B cell (primary cell): ENCODE measurements at regions not wholly inside any gene's neighbourhood (a gene's known extent, or its start where the extent isn't known, plus 50 kb on each side); places are given as distances from the start of the nearest gene placed in this dataset.

Experiments used
- ATAC-seq: fragments of 200-7000 bp; cut with Tn5 transposase; one replicate; pipeline ENCODE4 v1.10.0; 2021; ENCODE audit warnings: low read depth, mild to moderate bottlenecking, moderate number of reproducible peaks, moderate library complexity
- CTCF ChIA-PET: fragments of 350-600 bp; sonication (Branson Sonifier 250); formaldehyde crosslinking; loops from one replicate; lab custom pipeline; 2021; ENCODE audit warnings: antibody characterized with exemption, inconsistent platforms; lab: Charles Lee
- POLR2A ChIA-PET: fragments of 350-600 bp; sonication (Branson Sonifier 250); formaldehyde crosslinking; loops from one replicate; lab custom pipeline; 2021; ENCODE audit warnings: antibody characterized with exemption; lab: Charles Lee
- DNase-seq: peaks from one replicate; pipeline ENCODE4 v3.0.0; 2013
- H2AFZ ChIP-seq: 2 replicates; pipeline ENCODE4 v1.6.1; 2012; ENCODE audit warnings: mild to moderate bottlenecking, low read depth, low read length; ENCODE audit not compliant: insufficient read depth, poor library complexity, severe bottlenecking
- H3K27ac ChIP-seq, 2 donors: 1 replicate in 1 of 2; 2 replicates in 1 of 2; pipeline ENCODE4 v1.5.1; 2012 to 2013; ENCODE audit warnings: low read length in 2 of 2, mild to moderate bottlenecking in 2 of 2, moderate library complexity in 1 of 2
- H3K27me3 ChIP-seq, 4 experiments: fragments of 200-600 bp in 1 of 4; sonication (generic) in 1 of 4; replicated peaks in 1 of 4; 1 replicate in 2 of 4; 2 replicates in 2 of 4; pipeline versions ENCODE4 v1.6.1 to v1.7.0; 2013 to 2016; ENCODE audit warnings: low read length in 3 of 4, mild to moderate bottlenecking in 2 of 4, mixed read lengths in 1 of 4, moderate library complexity in 1 of 4; ENCODE audit not compliant: insufficient read depth in 4 of 4, control insufficient read depth in 3 of 4; ENCODE audit errors: control extremely low read depth in 1 of 4
- H3K36me3 ChIP-seq, 2 experiments: replicated peaks in 1 of 2; 1 replicate in 1 of 2; 2 replicates in 1 of 2; pipeline versions ENCODE4 v1.6.1 to v1.7.1; 2013; ENCODE audit warnings: low read length in 1 of 2; ENCODE audit not compliant: insufficient read depth in 2 of 2, control insufficient read depth in 1 of 2; ENCODE audit errors: control extremely low read depth in 1 of 2, extremely low read depth in 1 of 2
- H3K4me1 ChIP-seq, 2 donors: fragments of 200-600 bp in 1 of 2; sonication (generic) in 1 of 2; 1 replicate in 1 of 2; 2 replicates in 1 of 2; pipeline versions ENCODE4 v1.5.1 to v1.6.1; 2013 to 2017; ENCODE audit warnings: low read length in 2 of 2; ENCODE audit not compliant: control insufficient read depth in 2 of 2, insufficient read depth in 2 of 2
- H3K4me2 ChIP-seq: replicated peaks from 2 replicates; pipeline ENCODE3; 2012; ENCODE audit warnings: mild to moderate bottlenecking, low read depth, low read length; ENCODE audit not compliant: poor library complexity, severe bottlenecking
- H3K4me3 ChIP-seq, 5 experiments: fragments of 200-600 bp in 1 of 5; sonication (generic) in 1 of 5; 1 replicate in 3 of 5; 2 replicates in 2 of 5; pipeline versions ENCODE4 v1.5.1 to v1.7.0; 2011 to 2016; ENCODE audit warnings: low read length in 4 of 5, mild to moderate bottlenecking in 4 of 5, low read depth in 2 of 5, control low read depth in 1 of 5, moderate library complexity in 1 of 5; ENCODE audit not compliant: insufficient read depth in 1 of 5; ENCODE audit errors: control extremely low read depth in 1 of 5, extremely low read depth in 1 of 5
- H3K79me2 ChIP-seq: fragments of 200-600 bp; sonication (generic); one replicate; pipeline ENCODE4 v1.6.0; 2016; ENCODE audit warnings: low read length; ENCODE audit not compliant: control insufficient read depth, insufficient read depth
- H3K9ac ChIP-seq: fragments of 200-600 bp; sonication (generic); 2 replicates; pipeline ENCODE4 v1.6.1; 2017; ENCODE audit warnings: mild to moderate bottlenecking, low read length, moderate library complexity
- H3K9me3 ChIP-seq, 3 donors: one replicate each; pipeline versions ENCODE4 v1.6.1 to v1.7.1; 2013; ENCODE audit warnings: low read length in 2 of 3; ENCODE audit not compliant: control insufficient read depth in 2 of 3, insufficient read depth in 1 of 3; ENCODE audit errors: control extremely low read depth in 1 of 3
- H4K20me1 ChIP-seq: 2 replicates; pipeline ENCODE4 v1.6.0; 2012; ENCODE audit warnings: mild to moderate bottlenecking, low read length; ENCODE audit not compliant: insufficient read depth, control insufficient read depth, poor library complexity, severe bottlenecking
- H3K27ac Mint-ChIP-seq: one replicate; pipeline ENCODE4 v1.8.0; 2021; ENCODE audit warnings: mixed read lengths
- H3K27me3 Mint-ChIP-seq: one replicate; pipeline ENCODE4 v1.8.0; 2021; ENCODE audit warnings: mixed read lengths
- H3K4me1 Mint-ChIP-seq: one replicate; pipeline ENCODE4 v1.8.0; 2021; ENCODE audit warnings: mixed read lengths
- H3K4me3 Mint-ChIP-seq: one replicate; pipeline ENCODE4 v1.8.0; 2021; ENCODE audit warnings: mixed read lengths
- H3K9me3 Mint-ChIP-seq: one replicate; pipeline ENCODE4 v1.8.0; 2022; ENCODE audit warnings: mixed read lengths; ENCODE audit not compliant: insufficient read depth
- EZH2 ChIP-seq: IDR thresholded peaks from 2 replicates; pipeline ENCODE4 v1.6.1; 2012; ENCODE audit warnings: borderline replicate concordance, low read depth, mild to moderate bottlenecking, moderate library complexity, low read length; ENCODE audit not compliant: insufficient read depth, poor library complexity, severe bottlenecking
- WGBS: methylation state at CpG from one replicate; pipeline ENCODE4 v1.1.5; 2013; ENCODE audit warnings: missing lambda C conversion rate; ENCODE audit not compliant: insufficient coverage; 5-methylcytosine and 5-hydroxymethylcytosine counted together
- intact Hi-C: fragments of 100-400 bp; cut with micrococcal nuclease; formaldehyde crosslinking; loops from one replicate; pipeline ENCODE4 v1.10.0; 2022
- TF ChIP-seq, protein P1 (sequence below): fragments of 200-600 bp; IDR thresholded peaks from one replicate; pipeline ENCODE4 v1.8.0; 2022; ENCODE audit warnings: antibody characterized with exemption, mild to moderate bottlenecking

DNA sequence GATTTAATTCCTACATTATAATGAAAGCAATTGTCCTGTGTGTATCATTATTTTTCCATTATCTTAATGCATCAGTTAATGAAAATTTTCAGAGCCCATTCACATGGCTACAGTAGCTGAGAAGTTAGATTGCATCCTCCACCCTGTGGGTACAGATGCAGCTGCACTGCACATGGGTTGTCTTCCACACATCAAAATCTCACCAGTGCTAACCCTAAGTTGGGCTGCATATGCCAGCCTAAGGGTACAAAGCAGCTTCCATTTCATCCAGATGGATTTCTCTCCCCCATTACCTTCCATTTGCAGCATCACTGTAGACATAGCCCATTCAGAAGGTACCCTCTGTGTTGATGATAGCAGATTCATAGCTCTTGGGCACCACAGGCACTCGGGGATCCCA lies 74.7 kb upstream of the WDR11 start:
- Mint-ChIP-seq H3K9me3 (no peaks in the 10 kb centered on the region), H3K27ac (no peak overlapping the region), H3K4me3 (no peak overlapping the region), H3K27me3 (peaks cover 7% of the 10 kb centered on the region), H3K4me1 (no peaks in the 10 kb centered on the region)
- no peak for ATAC-seq
- no peak overlapping the region for H3K9ac ChIP-seq
- POLR2A ChIA-PET = no interaction called here
- CTCF ChIA-PET = no interaction called here
- no peak overlapping the region for H3K27ac ChIP-seq
- no peaks in the 10 kb centered on the region for H3K36me3 ChIP-seq
- intact Hi-C loops = no loop called here
- H3K27me3 ChIP-seq = no peaks in the 10 kb centered on the region
- H3K79me2 ChIP-seq = no peaks in the 10 kb centered on the region
- no peaks in the 10 kb centered on the region for H3K4me1 ChIP-seq
- no CpG with 5 or more reads among the region's 1 CpG for WGBS
- DNase-seq = no peak
- H4K20me1 ChIP-seq = no peaks in the 10 kb centered on the region
- H3K4me3 ChIP-seq = no peak overlapping the region
- H3K9me3 ChIP-seq = no peaks in the 10 kb centered on the region
- TF ChIP-seq, protein P1, sequence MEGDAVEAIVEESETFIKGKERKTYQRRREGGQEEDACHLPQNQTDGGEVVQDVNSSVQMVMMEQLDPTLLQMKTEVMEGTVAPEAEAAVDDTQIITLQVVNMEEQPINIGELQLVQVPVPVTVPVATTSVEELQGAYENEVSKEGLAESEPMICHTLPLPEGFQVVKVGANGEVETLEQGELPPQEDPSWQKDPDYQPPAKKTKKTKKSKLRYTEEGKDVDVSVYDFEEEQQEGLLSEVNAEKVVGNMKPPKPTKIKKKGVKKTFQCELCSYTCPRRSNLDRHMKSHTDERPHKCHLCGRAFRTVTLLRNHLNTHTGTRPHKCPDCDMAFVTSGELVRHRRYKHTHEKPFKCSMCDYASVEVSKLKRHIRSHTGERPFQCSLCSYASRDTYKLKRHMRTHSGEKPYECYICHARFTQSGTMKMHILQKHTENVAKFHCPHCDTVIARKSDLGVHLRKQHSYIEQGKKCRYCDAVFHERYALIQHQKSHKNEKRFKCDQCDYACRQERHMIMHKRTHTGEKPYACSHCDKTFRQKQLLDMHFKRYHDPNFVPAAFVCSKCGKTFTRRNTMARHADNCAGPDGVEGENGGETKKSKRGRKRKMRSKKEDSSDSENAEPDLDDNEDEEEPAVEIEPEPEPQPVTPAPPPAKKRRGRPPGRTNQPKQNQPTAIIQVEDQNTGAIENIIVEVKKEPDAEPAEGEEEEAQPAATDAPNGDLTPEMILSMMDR = no peak
- TF ChIP-seq EZH2 = no peak
- no peak overlapping the region for H3K4me2 ChIP-seq
- H2AFZ ChIP-seq = no peak overlapping the region

DNA sequence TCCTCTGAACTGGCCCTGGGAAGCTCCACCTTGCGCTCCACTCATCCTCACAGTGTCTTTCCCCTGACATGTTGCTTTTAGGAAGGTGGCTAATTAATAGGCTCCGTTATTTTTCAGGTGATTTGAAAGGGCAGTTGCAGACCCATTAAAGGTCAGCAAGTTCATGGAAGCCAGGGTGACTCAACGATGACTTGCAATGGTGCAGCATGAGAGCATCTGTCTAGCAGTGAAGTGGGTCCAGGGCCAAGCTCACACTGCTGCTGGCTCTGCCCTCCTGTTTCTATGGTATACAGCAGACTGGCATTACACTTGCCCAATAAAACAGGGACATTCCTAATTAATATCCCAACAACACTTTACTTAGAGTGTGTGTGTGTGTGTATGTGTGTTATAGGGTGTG lies 68.8 kb upstream of the WDR11 start:
- H2AFZ ChIP-seq = no peak overlapping the region
- Mint-ChIP-seq H3K27ac (no peak overlapping the region), H3K4me1 (no peaks in the 10 kb centered on the region), H3K9me3 (no peaks in the 10 kb centered on the region), H3K4me3 (no peak overlapping the region), H3K27me3 (peaks cover 5% of the 10 kb centered on the region)
- CTCF ChIA-PET = no interaction called here
- TF ChIP-seq, protein P1 = no peak
- TF ChIP-seq EZH2 = no peak
- WGBS = 94% methylated on average over 2 of the region's 3 CpGs
- POLR2A ChIA-PET = no interaction called here
- H3K27me3 ChIP-seq = no peaks in the 10 kb centered on the region
- H3K36me3 ChIP-seq = no peaks in the 10 kb centered on the region
- H3K4me3 ChIP-seq = no peak overlapping the region
- no peaks in the 10 kb centered on the region for H3K9me3 ChIP-seq
- H4K20me1 ChIP-seq = no peaks in the 10 kb centered on the region
- no peaks in the 10 kb centered on the region for H3K79me2 ChIP-seq
- no peak overlapping the region for H3K4me2 ChIP-seq
- H3K4me1 ChIP-seq = no peaks in the 10 kb centered on the region
- no peak overlapping the region for H3K9ac ChIP-seq
- ATAC-seq = no peak
- intact Hi-C loops = no loop called here
- no peak for DNase-seq
- H3K27ac ChIP-seq = no peak overlapping the region
